GM19035 (cell line): ENCODE measurements at regions not wholly inside any gene's neighbourhood (a gene's known extent, or its start where the extent isn't known, plus 50 kb on each side); places are given as distances from the start of the nearest gene placed in this dataset.

Experiments used
- ATAC-seq: cut with Tn5 transposase; IDR thresholded peaks from one replicate; pipeline ENCODE4 v1.9.1; 2021; ENCODE audit not compliant: unreplicated experiment

DNA sequence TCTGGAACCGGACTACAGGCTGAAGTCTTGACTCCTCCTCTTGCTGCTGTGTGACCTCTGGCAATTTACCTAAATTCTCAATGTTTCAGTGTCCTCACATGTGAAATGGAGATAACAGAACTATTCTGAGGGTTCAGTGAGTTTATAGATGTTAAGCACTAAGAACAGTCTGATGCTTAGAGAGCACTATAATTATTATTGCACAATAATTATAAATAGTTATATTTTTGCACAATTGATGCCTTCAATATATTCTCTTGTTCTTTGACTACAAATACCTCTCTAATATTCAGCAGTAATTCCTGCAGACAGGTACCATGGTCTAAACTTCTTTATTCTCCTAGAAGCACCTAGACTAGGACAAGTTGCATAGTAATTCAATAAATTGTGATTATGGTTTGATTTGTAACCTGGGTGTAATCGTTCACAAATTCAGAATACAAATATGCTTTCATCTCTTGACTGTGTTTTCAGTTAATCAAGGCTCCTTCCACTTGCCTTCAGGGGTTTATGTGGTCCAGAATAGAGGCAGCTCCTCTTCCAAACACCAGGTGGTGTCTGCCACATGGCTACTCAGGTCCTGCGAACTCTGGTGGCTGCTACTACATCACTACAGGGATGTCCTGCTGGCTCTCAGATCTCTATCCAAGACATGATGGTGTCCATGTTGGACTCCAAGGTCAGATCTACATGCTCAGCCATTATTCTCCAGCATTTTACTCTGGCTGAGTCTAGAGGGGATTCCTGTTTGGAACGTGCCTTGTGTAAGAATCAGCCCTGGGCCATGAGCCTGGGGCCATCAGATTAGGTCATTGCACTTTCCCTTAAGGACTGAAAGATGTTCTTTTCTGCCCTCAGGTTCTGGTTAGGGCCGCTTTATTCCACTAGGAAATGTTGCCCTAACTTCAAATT lies 103.4 kb downstream of the QRFPR start:
- ATAC-seq: no peak

DNA sequence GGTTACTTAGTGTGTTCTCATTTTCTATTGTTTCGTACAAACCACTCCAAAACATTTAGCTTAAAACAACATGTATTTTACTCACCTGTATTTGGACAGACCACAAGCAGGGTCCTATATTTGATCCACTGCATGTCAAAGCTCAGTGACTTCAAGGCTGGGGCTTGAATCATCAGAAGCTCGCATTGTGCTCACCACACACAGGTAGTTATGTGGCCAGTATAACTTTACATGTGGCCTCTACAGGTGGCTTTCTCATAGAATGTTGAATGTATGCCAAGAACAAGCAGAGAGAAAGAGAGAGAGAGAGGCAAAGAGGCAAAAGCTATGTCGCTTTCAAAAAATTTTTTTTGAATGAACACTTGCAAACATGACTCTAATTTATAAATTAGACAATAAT lies 107.6 kb downstream of the QRFPR start:
- no peak for ATAC-seq

DNA sequence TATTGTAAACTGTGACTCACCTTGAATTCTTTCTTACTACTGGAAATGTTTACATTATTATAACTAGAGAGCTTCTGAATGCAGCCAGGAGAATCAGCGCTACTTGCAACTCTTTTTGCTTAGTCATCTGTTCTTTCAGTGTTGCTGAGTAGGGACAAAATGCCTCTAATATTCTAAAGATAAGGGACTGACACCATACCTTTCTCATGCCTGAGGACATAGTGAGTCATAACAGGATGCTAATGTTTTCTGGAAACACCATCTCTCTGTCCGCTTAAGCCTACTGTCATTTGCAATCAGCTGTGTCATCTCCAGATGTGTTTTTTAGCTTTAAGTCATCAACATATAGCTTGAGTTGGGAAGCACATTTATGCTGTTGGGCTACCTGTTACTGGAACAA lies 108.3 kb downstream of the QRFPR start:
- ATAC-seq: peak; percentile 89

DNA sequence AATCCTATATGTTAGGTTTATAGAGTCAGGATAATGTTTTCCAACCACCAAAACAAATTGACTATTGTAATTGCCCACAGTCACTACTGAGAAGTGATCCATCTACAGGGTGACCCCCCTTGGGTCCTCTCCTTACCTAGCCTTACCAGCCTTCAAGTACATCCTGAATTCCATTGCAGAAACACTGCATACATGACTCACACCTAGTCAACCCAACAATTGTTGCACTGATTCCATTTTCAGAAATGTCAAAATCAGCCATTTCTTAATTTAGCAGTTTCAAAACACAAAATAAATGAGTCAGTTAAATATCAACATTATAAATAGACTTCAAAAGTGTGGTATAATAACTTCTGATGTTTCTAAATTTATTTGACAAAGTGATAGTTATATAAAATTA lies 106.3 kb upstream of the TNIP3 start:
- no peak for ATAC-seq

DNA sequence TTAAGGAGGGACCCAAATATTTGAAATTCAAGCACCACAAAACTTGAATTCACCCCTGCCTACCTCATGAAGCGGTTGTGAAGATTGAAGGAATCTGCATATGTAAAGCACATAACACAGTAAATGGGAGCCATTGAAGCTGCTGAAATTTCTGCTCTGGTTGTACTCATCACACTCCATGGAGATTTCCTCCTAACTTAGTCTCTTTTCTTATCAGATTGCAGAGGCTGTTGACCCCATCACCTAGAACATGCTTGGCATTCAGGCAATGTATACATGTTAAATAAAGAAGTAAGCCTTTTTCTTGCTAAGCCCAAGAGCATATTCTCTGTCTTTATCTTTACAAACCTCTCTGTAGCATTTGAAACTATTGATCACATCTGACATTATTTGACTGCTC lies 104.9 kb upstream of the TNIP3 start:
- ATAC-seq: no peak

DNA sequence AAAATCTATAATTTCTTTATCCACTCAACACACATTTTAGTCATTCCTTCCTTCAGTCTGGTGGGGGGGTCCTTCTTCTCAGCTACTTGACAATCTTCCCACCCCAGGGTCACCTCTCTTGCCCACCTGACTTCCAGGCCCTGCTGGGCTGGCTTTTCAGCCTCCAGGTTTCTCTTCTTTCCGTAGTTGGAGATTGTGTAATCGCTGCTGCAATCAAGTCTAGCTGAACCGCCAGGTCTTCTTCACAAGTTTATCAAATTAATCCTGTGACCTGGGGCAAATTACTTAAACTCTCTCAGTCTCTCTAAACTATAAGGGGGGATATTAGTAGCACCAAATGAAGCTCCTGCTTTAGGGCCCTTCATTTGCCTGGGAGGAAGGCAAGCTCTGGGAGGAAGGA lies 102.9 kb upstream of the TNIP3 start:
- ATAC-seq: no peak

DNA sequence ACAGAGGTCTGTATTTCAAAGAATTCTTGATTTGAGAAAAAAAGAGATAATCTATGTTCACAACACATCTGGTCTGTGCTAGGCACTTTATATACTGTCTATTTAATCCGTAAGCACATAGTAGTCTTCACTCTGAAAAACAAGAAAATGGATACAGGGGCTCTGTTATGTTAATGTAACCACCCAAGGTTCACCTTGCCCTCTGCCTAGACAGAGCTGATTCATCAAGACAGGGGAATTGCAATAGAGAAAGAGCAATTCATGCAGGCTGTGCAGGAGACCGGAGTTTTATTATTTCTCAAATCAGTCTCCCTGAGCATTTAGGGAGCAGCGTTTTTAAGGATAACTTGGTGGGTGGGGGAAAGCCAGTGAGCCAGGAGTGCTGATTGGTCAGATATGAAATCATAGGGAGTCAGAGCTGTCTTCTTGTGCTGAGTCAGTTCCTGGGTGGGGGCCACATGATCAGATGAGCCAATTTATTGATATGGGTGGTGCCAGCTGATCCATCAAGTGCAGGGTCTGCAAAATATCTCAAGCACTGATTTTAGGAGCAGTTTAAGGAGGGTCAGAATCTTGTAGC lies 92.9 kb upstream of the TNIP3 start:
- ATAC-seq: no peak

DNA sequence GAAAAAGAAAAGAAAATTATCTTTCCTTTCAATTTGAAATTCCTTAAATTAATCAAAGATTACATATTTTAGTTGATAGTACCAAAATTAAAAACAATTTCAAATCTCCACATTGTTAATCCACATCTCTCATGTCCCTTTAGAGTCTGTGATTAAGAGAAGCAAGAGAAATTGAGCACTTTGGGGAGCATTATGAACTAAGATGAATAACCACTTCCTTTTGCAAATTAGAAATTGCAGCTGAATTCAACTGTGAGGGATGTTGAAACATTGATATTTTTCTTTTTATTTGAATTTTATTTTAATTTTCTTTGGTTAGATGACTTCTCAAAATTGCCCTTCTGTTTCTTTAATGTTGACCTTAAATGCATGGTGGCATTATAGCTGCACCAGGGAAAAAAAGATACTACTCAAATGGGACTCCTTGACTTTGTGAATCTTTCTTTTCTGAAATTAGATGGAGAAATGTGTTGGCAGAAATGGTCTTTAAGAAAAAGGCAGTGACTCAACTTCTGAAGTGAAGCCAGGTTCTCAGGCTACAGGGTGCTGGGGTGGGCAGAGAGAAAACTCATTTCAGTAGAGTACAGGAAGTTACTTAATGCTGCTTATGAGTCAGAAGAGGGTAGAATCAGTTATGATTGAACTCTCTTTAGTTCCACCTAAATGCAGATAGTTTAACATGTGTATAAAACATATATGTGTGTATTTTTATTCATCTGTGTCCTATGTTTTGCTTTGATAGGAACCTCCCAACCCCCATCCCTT lies 92.0 kb upstream of the TNIP3 start:
- peak; percentile 98 for ATAC-seq

DNA sequence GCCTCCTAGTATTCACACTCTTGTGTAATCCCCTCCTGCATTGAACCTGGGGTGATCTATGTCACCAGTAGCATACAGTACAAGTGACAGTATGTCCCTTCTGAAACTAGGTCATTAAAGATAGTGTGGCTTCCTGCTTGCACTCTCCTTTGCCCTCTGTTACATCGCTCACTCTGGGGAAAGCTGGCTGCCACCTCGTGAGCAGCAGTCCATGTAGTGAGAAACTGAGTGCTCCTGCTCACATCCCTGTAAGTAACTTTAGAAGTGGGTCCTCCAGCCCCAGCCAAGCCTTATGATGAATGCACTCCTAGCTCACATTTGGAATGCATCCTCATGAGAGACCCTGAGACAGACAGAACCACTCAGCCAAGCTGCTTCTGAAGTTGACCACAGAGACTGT lies 89.8 kb upstream of the TNIP3 start:
- ATAC-seq: no peak

DNA sequence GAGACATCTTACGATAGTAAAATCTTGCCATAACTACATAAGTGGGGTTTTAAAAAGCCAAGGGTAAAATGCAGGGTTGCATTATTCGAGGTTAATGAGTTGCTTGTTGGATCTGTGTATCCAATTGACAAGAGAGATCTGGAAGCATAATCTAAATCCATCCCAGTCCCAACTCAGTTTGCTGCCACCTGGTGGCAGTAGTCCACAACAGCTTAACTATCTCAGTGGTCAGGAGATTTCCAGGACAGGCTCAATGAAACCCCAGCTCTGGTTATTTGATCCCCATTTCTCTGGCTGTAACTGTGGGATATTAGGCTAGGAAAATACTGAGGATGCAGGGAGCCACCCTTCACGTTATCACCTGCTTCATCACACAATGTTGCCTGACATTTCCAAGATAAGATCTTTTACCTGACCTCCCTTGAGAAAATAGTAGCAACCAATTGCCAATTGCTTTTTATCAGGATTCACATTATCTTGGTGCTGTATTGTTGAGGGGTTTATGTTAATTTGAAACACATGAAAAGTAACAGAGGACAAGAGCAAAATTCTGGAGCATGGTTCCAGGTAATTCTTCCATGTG lies 88.2 kb upstream of the TNIP3 start:
- ATAC-seq: peak; percentile 40

DNA sequence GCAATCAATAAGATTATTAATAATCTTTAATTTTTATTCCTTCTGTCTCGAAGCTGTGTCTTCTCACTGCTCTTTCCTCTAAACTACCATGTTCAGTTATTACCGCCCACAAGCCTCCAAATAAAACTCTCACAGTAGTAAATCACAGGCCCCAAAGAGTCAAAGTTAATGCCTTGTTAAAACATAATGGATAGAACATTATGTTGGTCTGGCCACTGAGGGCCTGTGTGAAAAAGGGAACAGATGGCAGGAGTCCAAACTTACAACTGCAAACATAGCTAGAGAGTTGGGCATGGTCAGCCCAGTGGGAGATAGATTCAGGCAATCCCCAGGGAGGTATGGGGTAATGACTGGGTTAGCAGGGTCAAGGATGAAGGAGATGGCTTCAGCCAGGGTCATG lies 84.6 kb upstream of the TNIP3 start:
- ATAC-seq: no peak

DNA sequence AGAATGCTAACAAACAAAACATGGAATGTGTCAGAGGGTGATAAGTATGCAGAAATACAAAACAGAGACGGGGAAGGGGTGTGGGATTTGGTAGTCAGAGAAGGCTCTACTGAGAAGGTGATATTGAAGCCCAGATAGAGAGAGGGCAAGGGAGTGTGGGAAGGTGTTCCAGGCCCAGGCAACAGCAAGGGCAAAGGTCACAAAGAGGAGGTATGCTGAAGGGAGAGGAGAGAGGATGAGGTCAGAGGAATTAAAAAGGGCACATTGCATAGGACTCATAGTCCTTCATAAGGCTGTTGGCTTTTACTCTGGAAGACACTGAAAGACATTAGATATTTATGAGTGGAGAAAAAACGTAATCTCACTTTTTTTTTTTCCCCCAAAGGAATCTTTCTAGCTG lies 82.6 kb upstream of the TNIP3 start:
- no peak for ATAC-seq

DNA sequence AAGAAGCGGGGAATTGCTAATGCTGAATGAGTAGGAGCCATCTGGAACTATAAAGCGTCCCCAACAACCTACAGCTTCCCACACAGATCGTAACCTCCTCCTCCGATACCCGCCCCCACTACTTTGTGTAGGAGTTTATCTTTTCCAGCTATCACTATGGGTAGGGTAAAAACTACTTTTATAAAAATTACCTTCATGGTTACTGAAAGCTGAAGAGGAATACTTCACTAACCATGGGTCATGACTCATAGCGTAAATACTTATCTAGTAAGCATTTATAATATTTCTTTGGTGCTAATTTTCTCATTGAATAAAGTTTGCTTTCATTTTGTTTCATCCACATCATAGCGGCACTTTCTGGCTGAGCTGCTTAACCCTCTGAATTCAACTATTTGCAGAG lies 79.4 kb upstream of the TNIP3 start:
- ATAC-seq: peak; percentile 54

DNA sequence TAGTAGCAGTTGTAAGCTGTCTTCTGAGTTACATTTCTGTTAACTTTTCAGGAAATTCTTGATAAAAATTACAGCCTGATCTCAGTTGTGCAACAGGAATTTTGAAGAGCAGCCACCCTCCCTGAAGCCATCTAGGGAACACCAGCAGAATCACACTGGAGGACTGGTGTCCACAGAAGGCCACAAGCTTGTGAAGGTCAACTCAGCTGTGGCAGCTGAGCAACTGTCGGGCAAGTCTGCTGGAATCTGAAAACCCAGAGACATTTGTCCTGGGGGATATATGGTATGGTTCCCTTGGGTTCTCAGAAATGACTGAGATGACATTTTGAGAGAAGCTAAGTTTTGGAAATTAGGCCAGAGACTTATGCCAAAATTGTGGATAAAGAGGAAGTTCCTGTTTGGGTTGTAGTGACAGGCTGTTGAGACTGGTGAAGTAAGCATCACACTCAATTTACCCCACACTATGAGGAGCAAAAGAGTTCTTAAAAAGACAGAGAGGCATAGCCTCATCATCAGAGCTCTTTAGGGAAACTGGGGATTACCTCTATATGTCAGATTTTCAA lies 78.1 kb upstream of the TNIP3 start:
- ATAC-seq: no peak

DNA sequence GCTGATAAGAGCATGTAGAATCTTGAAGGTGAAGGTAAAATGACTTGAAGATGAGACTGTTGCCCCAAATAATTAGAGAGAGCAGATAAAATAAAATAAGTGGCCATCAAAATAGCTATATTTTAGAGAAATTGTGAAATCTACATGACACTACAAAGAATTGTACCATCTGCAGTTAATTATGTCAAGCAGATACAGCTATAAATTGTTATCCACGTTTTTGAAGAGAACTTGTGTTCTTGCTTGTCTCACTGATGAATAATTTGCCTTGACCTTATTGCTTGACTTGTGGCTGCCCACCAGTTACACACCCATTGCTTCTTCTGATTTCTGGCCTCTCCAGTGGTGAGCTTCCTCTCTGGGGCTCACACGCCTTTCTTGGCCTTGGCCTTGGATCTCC lies 75.8 kb upstream of the TNIP3 start:
- no peak for ATAC-seq

DNA sequence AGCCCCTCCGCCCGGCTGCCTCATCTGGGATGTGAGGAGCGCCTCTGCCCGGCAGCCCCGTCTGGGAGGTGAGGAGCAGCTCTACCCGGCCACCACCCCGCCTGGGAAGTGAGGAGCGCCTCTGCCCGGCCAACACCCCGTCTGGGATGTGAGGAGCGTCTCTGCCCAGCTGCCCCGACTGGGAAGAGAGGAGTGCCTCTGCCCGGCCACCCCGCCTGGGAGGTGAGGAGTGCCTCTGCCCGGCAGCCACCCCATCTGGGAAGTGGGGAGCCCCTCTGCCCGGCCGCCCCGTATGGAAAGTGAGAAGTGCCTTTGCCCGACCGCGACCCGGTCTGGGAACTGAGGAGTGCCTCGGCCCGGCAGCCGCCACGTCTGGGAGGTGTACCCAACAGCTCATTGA lies 74.3 kb upstream of the TNIP3 start:
- no peak for ATAC-seq

DNA sequence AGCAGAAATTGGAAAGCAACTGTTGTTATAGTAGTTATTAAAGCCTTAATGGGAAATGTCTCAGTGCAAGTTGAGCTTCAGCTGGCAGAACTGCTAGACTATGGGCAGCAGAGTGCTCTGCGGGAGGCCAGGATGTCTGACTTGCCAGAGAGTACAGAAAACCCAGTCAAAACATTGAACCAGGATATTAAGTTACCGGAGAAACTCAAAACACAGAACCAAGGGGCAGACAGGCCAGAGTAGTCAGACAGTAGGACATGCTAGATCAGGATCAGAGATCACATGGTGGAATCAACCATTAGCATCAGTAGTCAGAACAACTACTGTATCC lies 72.9 kb upstream of the TNIP3 start:
- ATAC-seq: no peak

DNA sequence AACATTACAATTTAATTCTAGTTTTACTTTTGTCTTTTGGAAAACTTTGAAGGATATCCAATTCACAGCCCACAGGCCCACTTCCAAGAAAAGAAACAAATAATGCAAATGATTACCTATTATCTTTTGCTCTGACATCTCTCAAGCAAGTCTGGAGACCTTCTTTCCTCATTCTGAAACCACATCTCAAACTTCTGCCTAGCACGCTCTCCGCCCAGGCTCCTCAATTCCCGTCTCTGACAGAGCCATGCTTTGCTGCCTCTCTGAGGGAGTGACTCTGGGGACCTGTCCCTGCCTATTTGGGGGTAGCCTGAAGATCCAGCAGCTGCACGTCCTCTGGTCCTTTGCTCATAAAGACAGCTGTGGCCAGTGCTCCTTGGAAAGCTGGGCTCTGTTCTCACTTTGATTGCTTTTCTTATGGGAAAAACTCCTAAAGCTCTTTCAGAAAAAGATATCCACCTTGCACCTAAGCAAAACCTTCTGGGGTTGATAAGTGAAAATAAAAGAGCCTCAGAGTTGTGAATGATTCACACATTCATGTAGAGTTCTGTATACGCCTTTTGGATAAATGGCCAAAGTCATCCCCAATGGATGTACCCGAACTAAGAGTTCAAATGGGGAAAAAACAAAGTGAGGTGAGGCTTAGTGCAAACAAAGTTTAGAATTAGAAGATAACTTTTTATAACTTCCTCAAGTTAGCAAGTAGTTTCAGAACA lies 72.4 kb upstream of the TNIP3 start:
- ATAC-seq: no peak

DNA sequence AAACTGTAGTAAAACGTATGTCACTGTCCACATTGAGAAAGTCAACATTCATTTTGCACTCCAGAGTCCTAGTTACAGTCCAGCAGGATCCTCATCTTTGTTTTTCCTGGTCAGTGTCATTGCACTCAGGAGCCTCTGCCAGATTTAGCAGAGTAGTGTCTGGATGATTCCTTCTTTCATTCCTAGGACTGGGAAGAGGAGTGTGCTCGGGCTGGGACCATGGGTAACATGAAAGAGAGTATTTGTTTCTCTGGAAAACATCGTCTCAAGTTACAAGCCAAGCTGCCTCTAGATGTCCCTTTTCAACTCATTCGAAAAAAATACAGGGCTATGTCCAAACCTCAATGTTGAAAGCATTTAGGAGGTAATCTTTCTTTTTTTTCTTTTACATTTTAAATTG lies 69.9 kb upstream of the TNIP3 start:
- no peak for ATAC-seq

DNA sequence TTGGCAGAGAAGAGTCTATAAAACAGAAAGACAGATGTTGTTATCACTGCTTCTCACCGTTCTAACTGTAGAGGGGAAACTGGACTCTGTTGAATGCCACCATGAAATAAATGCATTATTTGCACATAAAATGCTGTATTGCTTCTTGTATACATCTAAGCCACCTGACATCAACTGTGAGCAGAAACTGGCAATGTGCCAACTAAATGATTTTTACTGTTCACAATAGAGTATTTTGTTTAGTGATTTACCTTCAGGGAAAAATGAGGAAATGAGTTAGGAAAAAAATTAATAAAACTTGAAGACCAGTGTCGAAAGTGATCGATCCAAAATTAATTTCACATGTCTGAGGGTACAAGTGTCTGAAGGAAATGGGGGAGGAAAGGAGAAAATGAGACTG lies 65.9 kb upstream of the TNIP3 start:
- ATAC-seq: no peak

DNA sequence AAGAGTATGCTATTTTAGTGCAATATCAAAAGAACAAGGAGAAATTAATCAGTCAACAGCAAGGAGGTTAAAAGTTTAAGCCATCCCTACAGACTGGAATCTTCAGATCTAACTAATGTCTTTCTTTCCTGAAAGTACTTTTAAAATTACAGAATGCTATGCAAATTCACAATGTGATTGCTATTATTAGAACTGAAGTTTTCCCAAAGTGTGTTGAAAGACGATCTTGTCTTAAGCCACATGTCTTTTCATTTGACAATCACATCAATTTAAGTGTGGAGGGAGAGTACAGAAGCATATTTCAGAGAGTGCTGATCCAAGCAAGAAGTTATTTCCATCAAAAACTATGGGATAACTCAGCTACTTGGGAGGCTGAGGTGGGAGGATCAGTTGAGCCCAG lies 64.7 kb upstream of the TNIP3 start:
- no peak for ATAC-seq
